ENCODE measurements at regions not wholly inside any gene's neighbourhood (a gene's known extent, or its start where the extent isn't known, plus 50 kb on each side); places are given as distances from the start of the nearest gene placed in this dataset.
A peak's percentile ranks its signal among the peaks of the same experiment; 100 is the strongest.
"Not testable (repeated sequence)": the region's sequence is repeated elsewhere in the genome, so short reads cannot be mapped to it uniquely, and the experiment has no call there.

DNA sequence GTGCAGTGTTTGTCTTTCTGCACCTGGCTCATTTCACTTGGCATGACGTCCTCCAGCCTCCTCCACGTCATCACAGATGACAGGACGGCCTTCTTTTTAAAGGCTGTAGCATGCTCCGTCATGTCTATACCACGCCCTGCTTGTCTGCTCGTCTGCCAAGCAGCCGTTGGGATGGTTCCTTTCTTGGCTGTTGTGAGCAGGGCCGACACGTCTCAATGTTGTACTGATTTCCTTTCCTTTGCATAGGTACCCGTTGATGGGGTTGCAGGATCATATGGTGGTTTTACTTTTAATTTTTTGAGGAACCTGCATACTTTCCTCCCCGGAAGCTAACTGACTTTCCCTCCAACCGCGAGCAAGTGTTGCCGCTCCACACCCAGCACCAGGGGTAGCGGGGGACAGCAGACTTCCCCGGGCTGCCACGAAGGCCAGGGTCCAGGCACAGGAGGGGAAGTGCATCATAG, 212.2 kb upstream of the ZNF469 start:
- no peaks in the 10 kb centered on the region for H3K27me3 ChIP-seq (ENCODE audit: insufficient read depth, low read length)
- no peak overlapping the region for H3K27ac ChIP-seq (ENCODE audit: low read depth, low read length)

DNA sequence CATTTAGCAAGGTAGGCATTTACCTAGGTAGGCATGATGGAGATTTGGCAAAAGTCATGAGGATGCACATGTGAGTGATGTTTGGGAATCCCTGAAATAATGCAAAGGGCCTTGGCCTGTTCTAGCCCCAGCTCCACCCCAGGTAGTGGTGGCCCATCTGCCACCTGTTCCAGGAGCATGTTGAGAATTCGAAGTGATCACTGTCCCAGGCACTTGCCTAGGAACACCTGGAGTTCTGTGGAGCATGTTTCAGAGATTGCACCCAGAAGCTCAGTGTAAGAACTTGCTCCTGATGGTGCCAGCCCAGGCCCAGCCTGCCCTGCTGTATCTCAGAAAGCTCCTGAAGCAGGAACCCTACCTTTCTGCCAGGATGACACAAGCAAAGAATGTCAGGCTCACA, 211.6 kb upstream of the ZNF469 start:
- not testable (repeated sequence) for H3K79me2 ChIP-seq (ENCODE audit: insufficient read depth, low read length); H3K9me3 ChIP-seq (ENCODE audit: low read depth, low read length); H4K20me1 ChIP-seq (ENCODE audit: insufficient read depth, low read length); H3K4me1 ChIP-seq (ENCODE audit: insufficient read depth, low read length); H2AFZ ChIP-seq (ENCODE audit: low read length); H3K27ac ChIP-seq (ENCODE audit: low read depth, low read length); DNase-seq (ENCODE audit: insufficient read length, low spot score, missing footprints); H3K4me3 ChIP-seq (ENCODE audit: insufficient read depth, low read length); H3K36me3 ChIP-seq (ENCODE audit: insufficient read depth, low read length); H3K4me2 ChIP-seq (ENCODE audit: insufficient read depth, low read length); H3K27me3 ChIP-seq (ENCODE audit: insufficient read depth, low read length)

More for the DNA sequence above, 212.2 kb upstream of the ZNF469 start:
- Histone ChIP-seq H3K4me3 (ENCODE audit: insufficient read depth, low read length) (no peak overlapping the region), H4K20me1 (ENCODE audit: insufficient read depth, low read length) (no peaks in the 10 kb centered on the region), H3K36me3 (ENCODE audit: insufficient read depth, low read length) (no peaks in the 10 kb centered on the region), H2AFZ (ENCODE audit: low read length) (no peak overlapping the region), H3K4me2 (ENCODE audit: insufficient read depth, low read length) (no peak overlapping the region), H3K79me2 (ENCODE audit: insufficient read depth, low read length) (no peaks in the 10 kb centered on the region), H3K9me3 (ENCODE audit: low read depth, low read length) (no peaks in the 10 kb centered on the region), H3K4me1 (ENCODE audit: insufficient read depth, low read length) (no peaks in the 10 kb centered on the region)
- TF ChIP-seq, protein P1, sequence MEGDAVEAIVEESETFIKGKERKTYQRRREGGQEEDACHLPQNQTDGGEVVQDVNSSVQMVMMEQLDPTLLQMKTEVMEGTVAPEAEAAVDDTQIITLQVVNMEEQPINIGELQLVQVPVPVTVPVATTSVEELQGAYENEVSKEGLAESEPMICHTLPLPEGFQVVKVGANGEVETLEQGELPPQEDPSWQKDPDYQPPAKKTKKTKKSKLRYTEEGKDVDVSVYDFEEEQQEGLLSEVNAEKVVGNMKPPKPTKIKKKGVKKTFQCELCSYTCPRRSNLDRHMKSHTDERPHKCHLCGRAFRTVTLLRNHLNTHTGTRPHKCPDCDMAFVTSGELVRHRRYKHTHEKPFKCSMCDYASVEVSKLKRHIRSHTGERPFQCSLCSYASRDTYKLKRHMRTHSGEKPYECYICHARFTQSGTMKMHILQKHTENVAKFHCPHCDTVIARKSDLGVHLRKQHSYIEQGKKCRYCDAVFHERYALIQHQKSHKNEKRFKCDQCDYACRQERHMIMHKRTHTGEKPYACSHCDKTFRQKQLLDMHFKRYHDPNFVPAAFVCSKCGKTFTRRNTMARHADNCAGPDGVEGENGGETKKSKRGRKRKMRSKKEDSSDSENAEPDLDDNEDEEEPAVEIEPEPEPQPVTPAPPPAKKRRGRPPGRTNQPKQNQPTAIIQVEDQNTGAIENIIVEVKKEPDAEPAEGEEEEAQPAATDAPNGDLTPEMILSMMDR (IDR thresholded peaks at IDR 0.05; ENCODE audit: extremely low read depth, low read depth, low read length): no peak
- DNase-seq (ENCODE audit: insufficient read length, low spot score, missing footprints): no peak

DNA sequence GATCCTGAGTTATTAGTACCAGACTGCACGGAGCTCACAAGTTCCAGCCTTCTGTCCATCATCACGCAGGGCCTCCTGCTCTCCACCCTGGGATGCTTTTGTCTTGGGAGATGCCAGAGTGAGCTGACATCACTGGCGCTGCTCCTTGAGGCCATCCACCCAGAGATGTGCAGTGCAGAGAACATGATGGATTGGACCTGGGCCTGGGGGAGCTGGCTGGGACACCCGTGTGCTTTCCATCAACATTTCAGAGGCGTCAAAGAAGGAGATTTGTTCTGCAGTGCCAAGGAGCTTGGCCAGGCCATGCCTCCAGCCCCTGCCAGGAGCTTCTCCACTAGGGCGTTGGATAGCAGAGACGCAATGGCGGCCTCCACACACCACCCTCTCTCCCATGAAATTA, 206.6 kb upstream of the ZNF469 start:
- H3K4me2 ChIP-seq (ENCODE audit: insufficient read depth, low read length): not testable (repeated sequence)

DNA sequence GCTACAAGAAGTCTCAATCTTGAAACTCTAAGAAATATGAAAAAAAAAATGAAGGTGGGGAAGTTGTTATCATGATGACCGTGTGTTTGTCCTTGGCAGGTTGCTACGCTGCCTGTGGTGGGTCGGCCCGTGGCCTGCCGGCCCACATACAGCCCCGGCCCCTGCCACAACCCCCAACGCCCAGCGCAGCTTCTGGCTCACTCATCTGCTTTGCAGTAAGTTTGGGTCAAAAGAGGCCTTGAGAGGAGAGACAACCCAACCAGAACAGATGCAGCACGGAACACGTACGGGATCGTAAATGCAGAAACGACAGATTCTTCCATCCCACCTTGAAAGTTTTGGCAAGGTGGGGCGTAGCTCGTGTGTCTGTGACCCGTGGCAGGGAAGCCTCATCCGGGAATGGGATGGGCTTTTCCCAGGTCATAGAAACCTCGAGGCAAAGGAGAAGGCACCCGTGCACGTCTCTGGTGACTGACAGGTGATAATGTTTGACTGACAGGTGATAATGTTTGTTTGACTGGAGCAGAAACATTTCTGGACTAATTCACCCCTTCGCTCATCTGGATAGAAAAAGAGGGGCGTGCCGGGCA, 206.1 kb upstream of the ZNF469 start:
- H3K9me3 ChIP-seq (ENCODE audit: low read depth, low read length); H3K36me3 ChIP-seq (ENCODE audit: insufficient read depth, low read length); H3K79me2 ChIP-seq (ENCODE audit: insufficient read depth, low read length); H3K4me2 ChIP-seq (ENCODE audit: insufficient read depth, low read length); H3K27ac ChIP-seq (ENCODE audit: low read depth, low read length); H3K4me3 ChIP-seq (ENCODE audit: insufficient read depth, low read length); H2AFZ ChIP-seq (ENCODE audit: low read length); H4K20me1 ChIP-seq (ENCODE audit: insufficient read depth, low read length); DNase-seq (ENCODE audit: insufficient read length, low spot score, missing footprints); H3K27me3 ChIP-seq (ENCODE audit: insufficient read depth, low read length); H3K4me1 ChIP-seq (ENCODE audit: insufficient read depth, low read length): not testable (repeated sequence)

More for the DNA sequence above, 206.6 kb upstream of the ZNF469 start:
- H3K36me3 ChIP-seq (ENCODE audit: insufficient read depth, low read length); H4K20me1 ChIP-seq (ENCODE audit: insufficient read depth, low read length); H3K27me3 ChIP-seq (ENCODE audit: insufficient read depth, low read length); H3K9me3 ChIP-seq (ENCODE audit: low read depth, low read length); H3K4me1 ChIP-seq (ENCODE audit: insufficient read depth, low read length); H3K79me2 ChIP-seq (ENCODE audit: insufficient read depth, low read length); H3K27ac ChIP-seq (ENCODE audit: low read depth, low read length); H3K4me3 ChIP-seq (ENCODE audit: insufficient read depth, low read length); DNase-seq (ENCODE audit: insufficient read length, low spot score, missing footprints); H2AFZ ChIP-seq (ENCODE audit: low read length): not testable (repeated sequence)

DNA sequence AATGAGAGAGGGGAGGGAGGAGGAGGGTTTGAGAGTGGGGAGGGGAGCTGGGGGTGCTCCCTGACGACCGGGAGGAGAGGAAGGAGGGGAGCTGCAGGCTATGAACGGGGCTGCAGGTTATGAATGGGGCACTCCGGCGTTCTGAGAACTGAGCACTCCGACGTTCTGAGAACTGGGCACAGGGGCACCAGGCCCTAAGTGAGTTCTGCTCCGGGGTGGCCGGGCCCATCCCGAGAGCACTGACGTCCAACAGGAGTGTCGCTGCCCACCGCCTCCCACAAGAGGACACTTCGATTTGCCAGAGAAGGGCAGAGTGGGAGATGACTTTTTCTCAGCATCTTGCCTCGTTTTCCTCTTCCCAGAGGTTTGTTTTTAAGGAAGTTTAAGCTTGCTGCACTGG, 204.5 kb upstream of the ZNF469 start:
- H3K27ac ChIP-seq (ENCODE audit: low read depth, low read length); H3K4me1 ChIP-seq (ENCODE audit: insufficient read depth, low read length); H3K4me2 ChIP-seq (ENCODE audit: insufficient read depth, low read length); H3K9me3 ChIP-seq (ENCODE audit: low read depth, low read length); H3K79me2 ChIP-seq (ENCODE audit: insufficient read depth, low read length); H3K27me3 ChIP-seq (ENCODE audit: insufficient read depth, low read length); DNase-seq (ENCODE audit: insufficient read length, low spot score, missing footprints); H4K20me1 ChIP-seq (ENCODE audit: insufficient read depth, low read length); H3K4me3 ChIP-seq (ENCODE audit: insufficient read depth, low read length); H2AFZ ChIP-seq (ENCODE audit: low read length); H3K36me3 ChIP-seq (ENCODE audit: insufficient read depth, low read length): not testable (repeated sequence)

DNA sequence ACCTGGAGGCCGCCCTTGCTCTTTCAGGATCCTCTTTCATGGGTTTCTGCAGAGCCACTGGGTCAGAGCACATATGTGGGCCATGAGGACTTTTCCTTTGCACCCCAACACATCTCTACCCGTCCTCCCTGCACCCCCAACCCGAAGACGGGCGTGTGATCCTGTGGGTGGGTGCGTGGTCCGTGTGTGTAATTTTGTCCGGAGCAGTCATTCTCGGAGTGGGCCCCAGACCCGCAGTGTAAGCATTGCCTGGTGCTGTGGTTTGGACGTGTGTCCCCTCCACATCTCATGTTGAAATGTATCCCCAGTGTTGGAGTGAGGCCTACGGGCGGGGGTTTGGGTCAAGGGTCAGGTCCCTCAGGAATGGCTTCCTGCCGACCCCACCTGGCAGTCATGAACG, 203.9 kb upstream of the ZNF469 start:
- not testable (repeated sequence) for H3K27ac ChIP-seq (ENCODE audit: low read depth, low read length); H4K20me1 ChIP-seq (ENCODE audit: insufficient read depth, low read length); H3K4me3 ChIP-seq (ENCODE audit: insufficient read depth, low read length); H3K9me3 ChIP-seq (ENCODE audit: low read depth, low read length); H3K79me2 ChIP-seq (ENCODE audit: insufficient read depth, low read length); DNase-seq (ENCODE audit: insufficient read length, low spot score, missing footprints); H3K36me3 ChIP-seq (ENCODE audit: insufficient read depth, low read length); H3K27me3 ChIP-seq (ENCODE audit: insufficient read depth, low read length); H2AFZ ChIP-seq (ENCODE audit: low read length); H3K4me1 ChIP-seq (ENCODE audit: insufficient read depth, low read length); H3K4me2 ChIP-seq (ENCODE audit: insufficient read depth, low read length)

DNA sequence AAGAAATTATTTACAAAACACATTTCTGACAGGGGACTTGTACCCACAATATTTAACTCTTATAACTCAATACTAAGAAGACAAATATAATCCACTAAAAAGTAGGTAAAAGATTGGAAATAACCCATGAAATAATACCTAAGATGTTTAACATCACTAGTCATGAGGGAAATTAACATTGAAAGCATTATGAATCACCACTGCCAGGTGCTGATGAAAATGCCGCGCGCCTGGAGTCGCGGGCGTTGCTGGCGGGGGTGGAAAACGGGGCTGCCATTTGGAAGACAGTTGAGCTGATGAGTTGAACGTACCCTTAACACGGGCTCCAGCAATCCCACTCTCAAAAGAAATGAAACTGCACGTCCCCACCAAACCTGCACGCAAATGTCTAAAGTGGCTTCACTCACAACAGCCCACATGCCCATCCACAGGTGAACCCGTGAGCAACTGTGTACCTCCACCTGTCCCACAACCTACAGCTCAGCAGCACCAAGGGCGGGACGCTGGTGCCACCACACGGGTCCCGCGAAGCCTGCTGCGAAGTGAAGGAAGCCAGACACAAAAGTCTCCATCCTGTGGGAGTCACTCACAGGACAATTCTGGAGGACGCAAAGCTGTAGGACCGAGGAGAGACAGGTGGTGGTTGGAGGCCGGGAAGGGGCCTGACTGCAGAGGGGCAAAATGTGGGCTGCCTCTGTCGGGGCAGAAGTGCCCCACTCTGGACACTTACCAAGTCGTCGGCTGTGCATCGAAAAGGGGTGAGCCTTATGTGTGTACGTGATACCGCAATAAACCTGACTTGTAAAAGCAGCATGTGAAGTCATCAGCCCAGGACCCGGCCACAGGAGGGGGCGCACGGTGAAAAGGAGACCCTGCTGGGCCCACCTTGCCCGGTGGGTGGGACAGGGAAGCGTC, 199.5 kb upstream of the ZNF469 start:
- not testable (repeated sequence) for H3K9me3 ChIP-seq (ENCODE audit: low read depth, low read length); H2AFZ ChIP-seq (ENCODE audit: low read length); H3K79me2 ChIP-seq (ENCODE audit: insufficient read depth, low read length); H3K4me2 ChIP-seq (ENCODE audit: insufficient read depth, low read length); H4K20me1 ChIP-seq (ENCODE audit: insufficient read depth, low read length); H3K27me3 ChIP-seq (ENCODE audit: insufficient read depth, low read length); DNase-seq (ENCODE audit: insufficient read length, low spot score, missing footprints); H3K4me3 ChIP-seq (ENCODE audit: insufficient read depth, low read length); H3K27ac ChIP-seq (ENCODE audit: low read depth, low read length); H3K36me3 ChIP-seq (ENCODE audit: insufficient read depth, low read length)
- peaks cover 11% of the 10 kb centered on the region for H3K4me1 ChIP-seq (ENCODE audit: insufficient read depth, low read length)

DNA sequence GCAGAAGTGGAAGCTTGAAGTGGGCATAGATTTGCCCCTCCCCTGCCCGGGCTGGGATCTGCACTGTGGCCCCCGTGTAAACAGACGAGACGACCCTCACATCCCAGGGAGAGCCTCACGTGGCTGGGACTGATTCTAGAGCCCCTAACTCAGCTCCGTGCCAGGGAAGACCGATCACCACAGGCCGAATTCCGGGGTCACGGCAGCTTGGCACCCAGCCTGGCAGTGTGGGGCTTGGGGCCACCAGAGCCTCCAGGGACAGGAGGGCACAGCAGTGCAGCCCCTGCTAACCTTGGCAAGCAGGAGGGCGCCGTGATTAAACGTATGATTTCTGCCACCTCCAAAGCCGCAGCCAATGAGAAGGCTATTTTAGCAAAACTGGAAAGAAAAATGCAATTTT, 198.7 kb upstream of the ZNF469 start:
- not testable (repeated sequence) for H2AFZ ChIP-seq (ENCODE audit: low read length)

More for the DNA sequence above, 198.7 kb upstream of the ZNF469 start:
- not testable (repeated sequence) for H3K79me2 ChIP-seq (ENCODE audit: insufficient read depth, low read length); H3K9me3 ChIP-seq (ENCODE audit: low read depth, low read length); H3K27me3 ChIP-seq (ENCODE audit: insufficient read depth, low read length); H3K36me3 ChIP-seq (ENCODE audit: insufficient read depth, low read length); H4K20me1 ChIP-seq (ENCODE audit: insufficient read depth, low read length); DNase-seq (ENCODE audit: insufficient read length, low spot score, missing footprints); H3K27ac ChIP-seq (ENCODE audit: low read depth, low read length)
- H3K4me3 ChIP-seq (ENCODE audit: insufficient read depth, low read length): peak overlapping the region; percentile 43
- peaks cover 11% of the 10 kb centered on the region for H3K4me1 ChIP-seq (ENCODE audit: insufficient read depth, low read length)
- H3K4me2 ChIP-seq (ENCODE audit: insufficient read depth, low read length): peak overlapping the region; percentile 76

All from osteoblast (primary cell).